Right lobe of liver (tissue), 6 donors: ENCODE measurements at regions not wholly inside any gene's neighbourhood (a gene's known extent, or its start where the extent isn't known, plus 50 kb on each side); places are given as distances from the start of the nearest gene placed in this dataset.

Source experiments
- ATAC-seq, 4 donors: fragments of 200-7000 bp; cut with Tn5 transposase; one replicate each; pipeline ENCODE4 v1.9.1; 2020; ENCODE audit warnings: mild to moderate bottlenecking in 4 of 4, moderate library complexity in 4 of 4
- DNase-seq, 3 donors: peaks; one replicate each; pipeline ENCODE4 v3.0.0-alpha.2; 2020
- H3K27ac ChIP-seq, 3 donors: fragments of 200-600 bp; one replicate each; pipeline ENCODE4 v1.8.0; 2022
- H3K27me3 ChIP-seq, 2 donors: fragments of 200-600 bp; one replicate each; pipeline ENCODE4 v1.8.0; 2022
- H3K36me3 ChIP-seq, 4 donors: fragments of 200-600 bp; sonication (generic) in 1 of 4; one replicate each; pipeline versions ENCODE4 v1.5.1 to v1.8.0; 2017 to 2022; ENCODE audit warnings: control low read depth in 1 of 4
- H3K4me1 ChIP-seq, 4 donors: fragments of 200-600 bp; sonication (generic) in 1 of 4; one replicate each; pipeline versions ENCODE4 v1.5.1 to v1.8.0; 2017 to 2022; ENCODE audit warnings: control low read depth in 1 of 4
- H3K4me3 ChIP-seq, 3 donors: fragments of 200-600 bp; one replicate each; pipeline ENCODE4 v1.8.0; 2022
- H3K9me3 ChIP-seq, 4 donors: fragments of 200-600 bp; sonication (generic) in 1 of 4; one replicate each; pipeline versions ENCODE4 v1.5.1 to v1.8.0; 2017 to 2022; ENCODE audit warnings: control low read depth in 1 of 4
- POLR2A ChIP-seq: fragments of 450-650 bp; IDR thresholded peaks from one replicate; pipeline ENCODE4 v1.6.1; 2017; ENCODE audit warnings: antibody characterized with exemption, mild to moderate bottlenecking
- WGBS: methylation state at CpG from one replicate; pipeline ENCODE4 v1.1.6; 2018; ENCODE audit warnings: low coverage, low lambda C conversion rate; ENCODE audit not compliant: insufficient coverage; ENCODE audit errors: missing lambda C conversion rate; 5-methylcytosine and 5-hydroxymethylcytosine counted together
- intact Hi-C, 2 donors: fragments of 100-400 bp; cut with DNase I; formaldehyde crosslinking; loops; one replicate each; pipeline versions ENCODE4 v1.11.2 to v1.14.1; 2022
- TF ChIP-seq, protein P1 (sequence below), 4 donors: fragments of 200-600 bp in 3 of 4; fragments of 450-650 bp in 1 of 4; IDR thresholded peaks; one replicate each; pipeline versions ENCODE4 v1.5.1 to v1.8.0; 2016 to 2022; ENCODE audit warnings: antibody characterized with exemption in 4 of 4, mild to moderate bottlenecking in 2 of 4
- donor health status: DM: no; HTN: yes; CAD: no.
- donor health status: DM: no; HTN: no; CAD: no.
- donor health status: DM: no; HTN: no; CAD: no.
- donor health status: DM: no; HTN: yes; CAD: no.
- donor health status: DM: no; HTN: yes; CAD: no.

DNA sequence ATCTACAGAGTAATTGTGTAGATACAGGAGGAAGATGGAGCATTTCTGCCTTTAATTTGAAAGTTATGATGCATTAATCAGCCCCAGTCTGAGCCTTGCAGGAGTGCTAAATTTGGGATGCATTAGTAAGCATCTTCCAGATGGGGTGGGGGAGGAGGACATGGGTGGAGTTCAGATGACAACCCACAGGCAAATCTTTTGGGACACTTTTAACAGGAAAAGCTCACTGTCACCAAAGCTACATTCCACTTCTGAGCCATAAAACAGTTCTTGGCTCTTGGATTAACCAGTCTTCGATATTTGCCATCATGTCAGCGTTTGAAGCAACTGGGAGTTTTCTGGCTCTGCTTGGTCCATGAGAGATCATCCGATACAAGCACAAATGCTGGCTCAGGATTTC, 121.1 kb downstream of the CXCL12 start:
- Histone ChIP-seq H3K27ac (no peak overlapping the region), H3K4me1 (peaks cover 0 to 8% (median 3%) of the 10 kb centered on the region in 4 donors), H3K27me3 (no peaks in the 10 kb centered on the region), H3K9me3 (no peaks in the 10 kb centered on the region), H3K36me3 (no peaks in the 10 kb centered on the region), H3K4me3 (no peak overlapping the region)
- ATAC-seq, result no peak
- TF ChIP-seq POLR2A, result no peak
- 83% methylated on average over 3 of the region's 3 CpGs for WGBS
- DNase-seq, result no peak
- intact Hi-C loops, result no loop called here

DNA sequence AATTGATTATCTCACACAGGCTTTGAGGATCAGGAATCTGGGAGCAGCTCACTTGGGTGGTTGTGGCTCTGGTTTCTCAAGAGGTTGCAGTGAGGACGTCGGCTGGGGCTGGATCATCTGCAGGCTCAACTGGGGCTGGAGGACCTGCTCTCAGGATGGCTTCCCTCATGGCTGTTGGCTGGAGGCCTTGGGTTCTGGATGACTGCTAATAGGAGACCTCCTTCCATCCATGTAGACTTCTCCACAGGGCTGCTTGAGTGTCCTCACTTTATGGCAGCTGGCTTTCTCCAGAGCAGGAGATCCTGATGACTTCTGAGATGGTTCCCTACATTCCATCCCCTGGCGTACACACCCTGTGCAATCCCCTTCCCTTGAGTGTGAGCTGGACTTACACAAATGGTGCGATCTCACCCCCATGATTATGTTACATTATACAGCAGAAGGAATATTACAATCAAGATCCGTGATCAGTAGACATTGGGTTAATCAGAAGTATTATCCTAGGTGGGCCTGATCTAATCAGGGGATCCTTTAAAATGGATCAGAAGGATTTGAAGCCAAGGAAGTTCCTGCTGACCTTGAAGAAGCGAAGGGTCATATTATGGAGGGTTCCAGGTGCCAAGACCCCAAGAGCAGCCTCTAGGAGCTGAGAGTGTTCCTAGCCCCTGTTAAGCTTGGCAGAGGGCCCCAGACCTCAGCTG, 122.2 kb downstream of the CXCL12 start:
- Histone ChIP-seq H3K9me3 (no peaks in the 10 kb centered on the region), H3K4me1 (peaks cover 0 to 11% (median 3%) of the 10 kb centered on the region in 4 donors), H3K4me3 (no peak overlapping the region), H3K27me3 (no peaks in the 10 kb centered on the region), H3K36me3 (no peaks in the 10 kb centered on the region), H3K27ac (no peak overlapping the region)
- DNase-seq, result no peak
- intact Hi-C loops, result no loop called here
- ATAC-seq, result no peak
- TF ChIP-seq, protein P1, sequence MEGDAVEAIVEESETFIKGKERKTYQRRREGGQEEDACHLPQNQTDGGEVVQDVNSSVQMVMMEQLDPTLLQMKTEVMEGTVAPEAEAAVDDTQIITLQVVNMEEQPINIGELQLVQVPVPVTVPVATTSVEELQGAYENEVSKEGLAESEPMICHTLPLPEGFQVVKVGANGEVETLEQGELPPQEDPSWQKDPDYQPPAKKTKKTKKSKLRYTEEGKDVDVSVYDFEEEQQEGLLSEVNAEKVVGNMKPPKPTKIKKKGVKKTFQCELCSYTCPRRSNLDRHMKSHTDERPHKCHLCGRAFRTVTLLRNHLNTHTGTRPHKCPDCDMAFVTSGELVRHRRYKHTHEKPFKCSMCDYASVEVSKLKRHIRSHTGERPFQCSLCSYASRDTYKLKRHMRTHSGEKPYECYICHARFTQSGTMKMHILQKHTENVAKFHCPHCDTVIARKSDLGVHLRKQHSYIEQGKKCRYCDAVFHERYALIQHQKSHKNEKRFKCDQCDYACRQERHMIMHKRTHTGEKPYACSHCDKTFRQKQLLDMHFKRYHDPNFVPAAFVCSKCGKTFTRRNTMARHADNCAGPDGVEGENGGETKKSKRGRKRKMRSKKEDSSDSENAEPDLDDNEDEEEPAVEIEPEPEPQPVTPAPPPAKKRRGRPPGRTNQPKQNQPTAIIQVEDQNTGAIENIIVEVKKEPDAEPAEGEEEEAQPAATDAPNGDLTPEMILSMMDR (IDR thresholded peaks at IDR 0.05), result no peak
- TF ChIP-seq POLR2A, result no peak
- WGBS, result 57% methylated on average over 6 of the region's 6 CpGs

DNA sequence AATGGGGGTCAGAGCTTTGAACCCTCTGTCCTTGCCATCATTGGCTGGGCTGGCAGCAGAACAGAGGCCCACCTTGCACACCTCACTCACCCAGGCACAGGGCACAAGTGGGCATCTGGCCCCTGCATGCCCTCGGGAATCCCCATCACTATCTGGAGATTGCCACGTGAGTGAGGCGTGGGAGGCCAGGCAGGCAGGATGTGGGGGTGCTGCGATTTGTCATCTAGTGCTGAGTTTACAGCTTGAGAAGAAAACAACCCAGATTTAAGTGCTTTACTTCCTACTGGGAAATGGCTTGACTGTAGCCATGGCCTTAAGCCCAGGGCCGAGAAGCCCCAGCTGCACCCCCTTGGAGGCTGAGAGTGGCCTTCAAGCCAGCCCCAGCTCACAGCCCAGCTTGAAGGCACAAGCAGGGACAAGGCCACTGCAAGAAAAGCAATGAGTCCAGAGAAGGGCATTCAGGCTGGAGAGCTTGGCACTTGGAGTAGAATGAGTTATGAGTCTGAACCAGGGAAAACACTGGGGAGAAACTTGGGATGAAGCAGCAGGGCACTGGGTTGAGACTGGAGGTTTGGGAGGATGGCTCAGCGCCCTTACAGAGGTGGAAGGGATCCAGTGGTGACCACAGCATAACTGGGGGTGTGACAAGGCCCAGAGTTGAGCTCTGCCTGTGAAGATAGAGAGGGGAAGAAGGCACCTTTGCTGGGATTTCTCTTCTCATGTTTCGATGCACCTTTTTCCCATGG, 123.0 kb downstream of the CXCL12 start:
- Histone ChIP-seq H3K4me3 (no peak overlapping the region), H3K27ac (no peak overlapping the region), H3K9me3 (no peaks in the 10 kb centered on the region), H3K4me1 (peaks cover 0 to 11% (median 3%) of the 10 kb centered on the region in 4 donors), H3K27me3 (no peaks in the 10 kb centered on the region), H3K36me3 (no peaks in the 10 kb centered on the region)
- 59% methylated on average over 4 of the region's 7 CpGs for WGBS
- TF ChIP-seq, protein P1 (IDR thresholded peaks at IDR 0.05), result no peak
- TF ChIP-seq POLR2A, result no peak
- DNase-seq (no peak), ATAC-seq (no peak)
- intact Hi-C loops, result no loop called here

DNA sequence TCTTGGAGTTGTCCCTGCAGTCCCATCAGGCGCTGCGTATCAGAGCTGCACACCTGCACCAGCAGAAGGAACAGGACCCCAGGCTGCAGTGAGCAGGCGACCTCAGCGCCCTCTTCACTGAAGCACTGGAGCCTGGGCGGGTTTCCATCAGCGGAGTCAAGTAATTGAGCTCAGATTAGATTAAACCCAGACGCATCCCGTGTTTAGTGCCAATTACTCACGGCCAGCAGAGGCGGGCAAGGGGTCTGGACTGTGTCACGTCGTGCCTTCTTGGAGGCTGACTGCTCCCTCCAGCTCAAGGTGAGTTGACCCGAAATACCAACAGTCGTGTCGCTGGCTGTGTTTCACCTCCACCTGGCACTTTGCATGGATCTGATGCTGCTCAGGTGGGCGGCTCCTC, 123.6 kb downstream of the CXCL12 start:
- DNase-seq, result no peak
- intact Hi-C loops, result no loop called here
- TF ChIP-seq POLR2A, result no peak
- TF ChIP-seq, protein P1 (IDR thresholded peaks at IDR 0.05), result no peak
- Histone ChIP-seq H3K36me3 (no peaks in the 10 kb centered on the region), H3K27ac (no peak overlapping the region), H3K9me3 (no peaks in the 10 kb centered on the region), H3K4me3 (no peak overlapping the region), H3K4me1 (peaks cover 0 to 11% (median 3%) of the 10 kb centered on the region in 4 donors), H3K27me3 (no peaks in the 10 kb centered on the region)
- ATAC-seq, result no peak
- WGBS, result 53% methylated on average over 3 of the region's 16 CpGs

DNA sequence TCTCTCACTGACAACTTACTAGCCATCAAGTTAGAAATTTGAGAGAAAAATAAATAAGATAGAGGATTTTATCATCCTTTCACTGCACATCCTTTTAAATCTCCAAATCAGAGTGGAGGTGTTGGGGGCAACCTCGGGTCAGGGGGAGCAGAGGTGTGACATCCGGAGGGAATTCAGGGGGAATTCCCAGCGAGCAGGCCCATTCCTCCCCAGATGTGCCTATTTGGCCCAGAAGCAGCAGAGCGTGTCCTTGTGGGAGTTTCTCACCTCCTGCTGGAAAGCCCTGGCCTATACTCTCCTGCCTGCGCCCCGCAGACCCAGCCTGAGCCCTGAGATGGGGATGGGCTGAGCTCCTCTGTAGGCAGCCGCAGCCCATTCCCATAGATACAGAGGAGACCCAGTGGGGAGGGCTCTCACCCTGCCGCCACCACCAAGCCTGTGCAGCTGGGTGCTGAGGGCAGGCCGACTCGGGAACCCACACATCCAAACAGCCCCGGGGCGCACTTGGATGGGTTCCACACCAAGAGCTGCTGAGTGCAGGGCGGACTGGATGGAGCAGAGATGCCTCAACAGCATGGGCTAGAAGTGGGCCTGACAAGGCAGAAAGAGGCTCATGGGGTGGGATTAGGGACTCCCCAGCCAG, 124.5 kb downstream of the CXCL12 start:
- Histone ChIP-seq H3K4me3 (no peak overlapping the region), H3K36me3 (no peaks in the 10 kb centered on the region), H3K27me3 (no peaks in the 10 kb centered on the region), H3K9me3 (no peaks in the 10 kb centered on the region), H3K27ac (no peak overlapping the region), H3K4me1 (peaks cover 0 to 11% (median 3%) of the 10 kb centered on the region in 4 donors)
- intact Hi-C loops, result no loop called here
- TF ChIP-seq, protein P1 (IDR thresholded peaks at IDR 0.05), result no peak
- TF ChIP-seq POLR2A, result no peak
- ATAC-seq, result no peak
- DNase-seq, result no peak
- 94% methylated on average over 7 of the region's 13 CpGs for WGBS
